ENCODE measurements at regions not wholly inside any gene's neighbourhood (a gene's known extent, or its start where the extent isn't known, plus 50 kb on each side); places are given as distances from the start of the nearest gene placed in this dataset.

DNA sequence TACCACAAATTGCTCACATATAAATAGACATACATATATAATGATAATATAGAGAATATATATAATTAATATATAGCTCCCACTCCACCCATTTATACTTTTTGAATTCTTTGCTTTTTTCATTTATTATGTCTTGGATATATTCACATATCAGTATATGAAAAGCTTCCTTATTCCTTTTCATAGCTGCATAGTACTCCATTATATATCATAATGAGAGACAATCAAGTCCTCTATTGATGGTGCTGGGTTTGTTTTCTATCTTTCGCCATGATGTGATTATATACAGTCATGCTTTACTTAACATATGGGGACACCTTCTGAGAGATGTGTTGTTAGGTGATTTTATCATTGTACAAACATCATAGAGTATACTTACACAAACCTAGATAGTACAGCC lies 51.6 kb upstream of the ELL2 start:
- H3K4me3 ChIP-seq (ENCODE audit: low read depth, low read length): no peak overlapping the region
- H3K4me1 ChIP-seq (ENCODE audit: control insufficient read depth, insufficient read depth, low read length): peaks cover 4% of the 10 kb centered on the region
- POLR2A ChIA-PET: no interaction called here
- H3K36me3 ChIP-seq (ENCODE audit: control insufficient read depth in 2 of 2, insufficient read depth in 1 of 2, low read length in 2 of 2): no peaks in the 10 kb centered on the region
- no peak overlapping the region for H3K27ac ChIP-seq (ENCODE audit: extremely low read depth, low read depth, low read length)
- CTCF ChIA-PET: interaction anchor here (0.7 kb wide), 2 partner anchors 149 to 236 kb away, joined by 3 read pairs; no protein-coding TSS in a partner anchor
- TF ChIP-seq ZNF302 (tag by site-specific recombination; IDR thresholded peaks at IDR 0.05; ENCODE audit: low read depth) (no peak), ZNF146 (tag by site-specific recombination; IDR thresholded peaks at IDR 0.05) (peak; percentile 76)
- no peaks in the 10 kb centered on the region for H3K9me3 ChIP-seq (ENCODE audit: control insufficient read depth, insufficient read depth, low read depth, low read length)

GRCh38 chr5:96012399-96012798 lies 50.7 kb upstream of the ELL2 start:
- Histone ChIP-seq H3K4me1 (ENCODE audit: control insufficient read depth, insufficient read depth, low read length) (no peaks in the 10 kb centered on the region; the same call in 1 of the 2 replicates), H3K4me3 (ENCODE audit: low read depth, low read length) (no peak overlapping the region), H3K27ac (ENCODE audit: extremely low read depth, low read depth, low read length) (no peak overlapping the region), H3K36me3 (ENCODE audit: control insufficient read depth in 2 of 2, insufficient read depth in 1 of 2, low read length in 2 of 2) (no peaks in the 10 kb centered on the region), H3K9me3 (ENCODE audit: control insufficient read depth, insufficient read depth, low read depth, low read length) (no peaks in the 10 kb centered on the region)
- TF ChIP-seq ZNF266 (tag by site-specific recombination; IDR thresholded peaks at IDR 0.05; ENCODE audit: low read depth): no peak
- TF ChIP-seq, protein P1, sequence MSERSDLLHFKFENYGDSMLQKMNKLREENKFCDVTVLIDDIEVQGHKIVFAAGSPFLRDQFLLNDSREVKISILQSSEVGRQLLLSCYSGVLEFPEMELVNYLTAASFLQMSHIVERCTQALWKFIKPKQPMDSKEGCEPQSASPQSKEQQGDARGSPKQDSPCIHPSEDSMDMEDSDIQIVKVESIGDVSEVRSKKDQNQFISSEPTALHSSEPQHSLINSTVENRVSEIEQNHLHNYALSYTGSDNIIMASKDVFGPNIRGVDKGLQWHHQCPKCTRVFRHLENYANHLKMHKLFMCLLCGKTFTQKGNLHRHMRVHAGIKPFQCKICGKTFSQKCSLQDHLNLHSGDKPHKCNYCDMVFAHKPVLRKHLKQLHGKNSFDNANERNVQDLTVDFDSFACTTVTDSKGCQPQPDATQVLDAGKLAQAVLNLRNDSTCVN (tag by site-specific recombination; optimal IDR thresholded peaks at IDR 0.05): no peak
- TF ChIP-seq ZFP69B (tag by site-specific recombination; IDR thresholded peaks at IDR 0.05): no peak
- no peak for TF ChIP-seq ZNF133 (tag by site-specific recombination; IDR thresholded peaks at IDR 0.05)
- TF ChIP-seq ZNF768 (tag by site-specific recombination; IDR thresholded peaks at IDR 0.05): no peak
- TF ChIP-seq, protein P2, sequence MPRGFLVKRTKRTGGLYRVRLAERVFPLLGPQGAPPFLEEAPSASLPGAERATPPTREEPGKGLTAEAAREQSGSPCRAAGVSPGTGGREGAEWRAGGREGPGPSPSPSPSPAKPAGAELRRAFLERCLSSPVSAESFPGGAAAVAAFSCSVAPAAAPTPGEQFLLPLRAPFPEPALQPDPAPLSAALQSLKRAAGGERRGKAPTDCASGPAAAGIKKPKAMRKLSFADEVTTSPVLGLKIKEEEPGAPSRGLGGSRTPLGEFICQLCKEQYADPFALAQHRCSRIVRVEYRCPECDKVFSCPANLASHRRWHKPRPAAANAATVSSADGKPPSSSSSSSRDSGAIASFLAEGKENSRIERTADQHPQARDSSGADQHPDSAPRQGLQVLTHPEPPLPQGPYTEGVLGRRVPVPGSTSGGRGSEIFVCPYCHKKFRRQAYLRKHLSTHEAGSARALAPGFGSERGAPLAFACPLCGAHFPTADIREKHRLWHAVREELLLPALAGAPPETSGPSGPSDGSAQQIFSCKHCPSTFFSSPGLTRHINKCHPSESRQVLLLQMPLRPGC (tag by site-specific recombination; IDR thresholded peaks at IDR 0.05): no peak
- TF ChIP-seq ZNF423 (tag by site-specific recombination; IDR thresholded peaks at IDR 0.05): no peak
- CTCF ChIA-PET: interaction anchor here (0.7 kb wide), 1 partner anchor 237 kb away, joined by 3 read pairs; no protein-coding TSS in a partner anchor
- POLR2A ChIA-PET: interaction anchor here (0.7 kb wide), 1 partner anchor 10 kb away, joined by 3 read pairs; no protein-coding TSS in a partner anchor
